ENCODE measurements at regions not wholly inside any gene's neighbourhood (a gene's known extent, or its start where the extent isn't known, plus 50 kb on each side); places are given as distances from the start of the nearest gene placed in this dataset.

DNA sequence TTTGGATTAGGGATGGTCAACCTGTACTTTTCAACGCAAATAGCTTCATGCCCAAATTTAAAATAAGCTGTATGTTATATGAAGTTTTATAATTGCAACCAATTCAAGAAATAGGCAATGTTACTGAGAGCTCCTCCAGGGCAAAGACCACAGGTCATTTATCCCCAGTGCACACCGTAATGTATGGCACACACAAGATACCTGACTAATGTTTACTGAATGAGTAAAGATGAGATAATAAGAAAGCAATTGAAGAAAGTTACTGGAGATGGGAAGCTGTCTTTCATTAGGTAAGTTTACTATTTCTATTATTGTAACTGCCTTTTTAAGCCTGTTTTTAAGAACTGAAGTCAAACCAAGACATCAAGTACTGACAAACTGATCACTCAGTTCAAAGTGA, 184.5 kb upstream of the VRK2 start:
- TF ChIP-seq, protein P1, sequence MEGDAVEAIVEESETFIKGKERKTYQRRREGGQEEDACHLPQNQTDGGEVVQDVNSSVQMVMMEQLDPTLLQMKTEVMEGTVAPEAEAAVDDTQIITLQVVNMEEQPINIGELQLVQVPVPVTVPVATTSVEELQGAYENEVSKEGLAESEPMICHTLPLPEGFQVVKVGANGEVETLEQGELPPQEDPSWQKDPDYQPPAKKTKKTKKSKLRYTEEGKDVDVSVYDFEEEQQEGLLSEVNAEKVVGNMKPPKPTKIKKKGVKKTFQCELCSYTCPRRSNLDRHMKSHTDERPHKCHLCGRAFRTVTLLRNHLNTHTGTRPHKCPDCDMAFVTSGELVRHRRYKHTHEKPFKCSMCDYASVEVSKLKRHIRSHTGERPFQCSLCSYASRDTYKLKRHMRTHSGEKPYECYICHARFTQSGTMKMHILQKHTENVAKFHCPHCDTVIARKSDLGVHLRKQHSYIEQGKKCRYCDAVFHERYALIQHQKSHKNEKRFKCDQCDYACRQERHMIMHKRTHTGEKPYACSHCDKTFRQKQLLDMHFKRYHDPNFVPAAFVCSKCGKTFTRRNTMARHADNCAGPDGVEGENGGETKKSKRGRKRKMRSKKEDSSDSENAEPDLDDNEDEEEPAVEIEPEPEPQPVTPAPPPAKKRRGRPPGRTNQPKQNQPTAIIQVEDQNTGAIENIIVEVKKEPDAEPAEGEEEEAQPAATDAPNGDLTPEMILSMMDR (IDR thresholded peaks at IDR 0.05; ENCODE audit: low read depth, low read length) = no peak
- TF ChIP-seq POLR2A (IDR thresholded peaks at IDR 0.05; ENCODE audit: extremely low read depth, insufficient read length) = no peak

All from NB4 (cell line).